HEK293T (cell line): ENCODE measurements at regions not wholly inside any gene's neighbourhood (a gene's known extent, or its start where the extent isn't known, plus 50 kb on each side); places are given as distances from the start of the nearest gene placed in this dataset.

ENCODE experiments used
- FOXA1 ChIP-seq: fragments of 450-650 bp; IDR thresholded peaks from 2 replicates; pipeline ENCODE4 v1.6.1; 2016; ENCODE audit warnings: mild to moderate bottlenecking
- SP1 ChIP-seq: fragments of 450-650 bp; IDR thresholded peaks from 2 replicates; pipeline ENCODE4 v1.6.1; 2017
- TARDBP ChIP-seq: fragments of 450-650 bp; IDR thresholded peaks from 2 replicates; pipeline ENCODE4 v1.6.1; 2016

GRCh38 chr16:85304337-85304736 lies 192.1 kb upstream of the CIBAR2 start:
- no peak for TF ChIP-seq TARDBP
- TF ChIP-seq FOXA1: no peak
- no peak for TF ChIP-seq SP1
